ENCODE measurements at regions not wholly inside any gene's neighbourhood (a gene's known extent, or its start where the extent isn't known, plus 50 kb on each side); places are given as distances from the start of the nearest gene placed in this dataset.

DNA sequence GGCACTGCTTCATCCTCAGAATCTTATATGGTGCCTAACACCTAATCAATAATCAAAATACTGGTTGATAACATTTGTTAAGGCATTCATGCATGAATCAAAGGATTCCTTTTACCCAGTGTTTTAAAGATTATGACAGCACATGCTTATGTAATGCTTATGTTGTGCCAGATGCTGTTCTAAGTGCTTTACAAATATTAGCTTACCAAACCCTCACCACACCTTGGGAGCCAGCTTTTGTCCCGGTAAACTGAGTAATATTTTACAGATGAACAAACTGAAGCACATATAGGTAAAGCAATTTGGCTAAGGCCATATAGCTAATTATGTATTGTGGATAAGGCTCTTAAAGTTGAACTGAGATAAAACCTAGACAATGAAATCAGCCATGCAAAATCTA, 209.2 kb downstream of the ALX1 start:
- no peaks in the 10 kb centered on the region for H3K36me3 ChIP-seq (ENCODE audit: control insufficient read depth in 2 of 4, insufficient read depth in 4 of 4, low read length in 3 of 4)
- no peak for FAIRE-seq
- POLR2A ChIA-PET (ENCODE audit: partially characterized antibody) = no interaction called here

More for the DNA sequence above, 209.2 kb downstream of the ALX1 start:
- no peaks in the 10 kb centered on the region for H3K27me3 ChIP-seq (replicated peaks in 1 of 4; ENCODE audit: control insufficient read depth in 3 of 4, extremely low read depth in 1 of 4, insufficient read depth in 3 of 4, low read length in 3 of 4)
- H4K5ac ChIP-seq (ENCODE audit: insufficient read length, low read depth, low read length) = no peak overlapping the region
- H3K14ac ChIP-seq (ENCODE audit: insufficient read length) = no peak overlapping the region
- no peak overlapping the region for H3K27ac ChIP-seq (ENCODE audit: low read depth, low read length)
- no peak overlapping the region for H3K23ac ChIP-seq (ENCODE audit: insufficient read length)
- no peak overlapping the region for H2BK20ac ChIP-seq (ENCODE audit: low read length)
- H2BK12ac ChIP-seq (ENCODE audit: low read depth, low read length) = no peak overlapping the region
- no peak overlapping the region for H2AFZ ChIP-seq (ENCODE audit: low read length)
- no peak overlapping the region for H4K91ac ChIP-seq (replicated peaks; ENCODE audit: insufficient read length, low read length)
- no peak overlapping the region for H2BK15ac ChIP-seq (ENCODE audit: low read length)
- H3K9me3 ChIP-seq (ENCODE audit: insufficient read depth in 2 of 2, low read depth in 1 of 2, low read length in 1 of 2) = no peaks in the 10 kb centered on the region
- H3K18ac ChIP-seq (ENCODE audit: extremely low read depth, low read length) = no peak overlapping the region
- 81% methylated on average over 1 of the region's 1 CpG; no CpG with 5 or more reads in 1 of the 2 experiments for WGBS, 2 experiments (ENCODE audit: extremely low coverage in 1 of 2, insufficient coverage in 1 of 2, insufficient read length in 1 of 2, insufficient replicate concordance in 2 of 2, low coverage in 1 of 2, low lambda C conversion rate in 2 of 2, missing lambda C conversion rate in 1 of 2)
- H4K8ac ChIP-seq (ENCODE audit: extremely low read depth, insufficient read depth, low read length) = no peak overlapping the region
- H2BK120ac ChIP-seq (replicated peaks; ENCODE audit: low read depth, low read length) = no peak overlapping the region
- CTCF ChIA-PET (ENCODE audit: partially characterized antibody) = interaction anchor here (0.8 to 1.4 kb wide), 2 partner anchors 64 to 382 kb away, joined by 3 read pairs; no protein-coding TSS in a partner anchor
- H3K79me2 ChIP-seq (ENCODE audit: control insufficient read depth in 1 of 2, insufficient read depth in 2 of 2, low read length in 2 of 2) = no peaks in the 10 kb centered on the region
- no peak overlapping the region for H3K9ac ChIP-seq (replicated peaks in 1 of 4; ENCODE audit: extremely low read depth in 1 of 4, low read depth in 3 of 4, low read length in 3 of 4)
- H3K56ac ChIP-seq (replicated peaks; ENCODE audit: insufficient read length, low read depth, low read length) = no peak overlapping the region
- TF ChIP-seq EGR1 (IDR thresholded peaks at IDR 0.05; ENCODE audit: borderline replicate concordance, low read depth, low read length) (no peak), GABPA (IDR thresholded peaks at IDR 0.05; ENCODE audit: borderline replicate concordance, insufficient read depth, low read length) (no peak), TAF7 (optimal IDR thresholded peaks at IDR 0.05; ENCODE audit: borderline replicate concordance, low read depth, low read length) (no peak), SP4 (IDR thresholded peaks at IDR 0.05; ENCODE audit: low read length) (no peak), BACH1 (IDR thresholded peaks at IDR 0.05; ENCODE audit: low read length) (no peak), EZH2 (IDR thresholded peaks at IDR 0.05; ENCODE audit: low read depth, low read length, severe bottlenecking) (no peak), GTF2F1 (IDR thresholded peaks at IDR 0.05; ENCODE audit: borderline replicate concordance, low read depth, low read length) (no peak), CTBP2 (IDR thresholded peaks at IDR 0.05; ENCODE audit: borderline replicate concordance, insufficient read depth, insufficient read length, low read length) (no peak), SIRT6 (IDR thresholded peaks at IDR 0.05; ENCODE audit: low read length) (no peak), TCF12 (IDR thresholded peaks at IDR 0.05; ENCODE audit: low read depth, low read length) (no peak), RFX5 (IDR thresholded peaks at IDR 0.05; ENCODE audit: borderline replicate concordance, low read depth, low read length) (no peak), RNF2 (IDR thresholded peaks at IDR 0.05; ENCODE audit: borderline replicate concordance, low read depth, low read length, missing control alignments, poor library complexity, severe bottlenecking) (no peak)
- TF ChIP-seq, protein P1, sequence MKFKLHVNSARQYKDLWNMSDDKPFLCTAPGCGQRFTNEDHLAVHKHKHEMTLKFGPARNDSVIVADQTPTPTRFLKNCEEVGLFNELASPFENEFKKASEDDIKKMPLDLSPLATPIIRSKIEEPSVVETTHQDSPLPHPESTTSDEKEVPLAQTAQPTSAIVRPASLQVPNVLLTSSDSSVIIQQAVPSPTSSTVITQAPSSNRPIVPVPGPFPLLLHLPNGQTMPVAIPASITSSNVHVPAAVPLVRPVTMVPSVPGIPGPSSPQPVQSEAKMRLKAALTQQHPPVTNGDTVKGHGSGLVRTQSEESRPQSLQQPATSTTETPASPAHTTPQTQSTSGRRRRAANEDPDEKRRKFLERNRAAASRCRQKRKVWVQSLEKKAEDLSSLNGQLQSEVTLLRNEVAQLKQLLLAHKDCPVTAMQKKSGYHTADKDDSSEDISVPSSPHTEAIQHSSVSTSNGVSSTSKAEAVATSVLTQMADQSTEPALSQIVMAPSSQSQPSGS (IDR thresholded peaks at IDR 0.05; ENCODE audit: low read length) = no peak
- no peak overlapping the region for H3K4ac ChIP-seq (replicated peaks; ENCODE audit: insufficient read length, low read depth, low read length)
- no peak overlapping the region for H3K4me2 ChIP-seq (ENCODE audit: insufficient read depth in 1 of 2, low read depth in 2 of 2, low read length in 2 of 2)
- H3K4me1 ChIP-seq (replicated peaks in 1 of 4; ENCODE audit: control insufficient read depth in 3 of 4, insufficient read depth in 4 of 4, low read length in 3 of 4) = no peaks in the 10 kb centered on the region
- no peak overlapping the region for H2BK5ac ChIP-seq (ENCODE audit: low read depth, low read length)
- H4K20me1 ChIP-seq (replicated peaks in 1 of 2; ENCODE audit: control insufficient read depth in 1 of 2, insufficient read depth in 2 of 2, low read length in 2 of 2) = no peaks in the 10 kb centered on the region
- H2AK5ac ChIP-seq (ENCODE audit: low read depth, low read length) = no peak overlapping the region
- H3K23me2 ChIP-seq (ENCODE audit: low read depth, low read length) = no peaks in the 10 kb centered on the region
- H3K4me3 ChIP-seq (ENCODE audit: extremely low read depth in 1 of 4, insufficient read depth in 2 of 4, low read depth in 3 of 4, low read length in 4 of 4) = no peak overlapping the region
- DNase-seq (ENCODE audit: low read depth in 1 of 2, low spot score in 2 of 2) = no peak
- H3K79me1 ChIP-seq (ENCODE audit: low read depth, low read length) = no peaks in the 10 kb centered on the region
